ENCODE measurements at regions not wholly inside any gene's neighbourhood (a gene's known extent, or its start where the extent isn't known, plus 50 kb on each side); places are given as distances from the start of the nearest gene placed in this dataset.

- no peak for DNase-seq
Observed at GRCh38 chr4:124017185-124017785, 620.7 kb downstream of the SPRY1 start.

GRCh38 chr4:124018383-124019317 lies 622.1 kb downstream of the SPRY1 start:
- no peak for DNase-seq

DNA sequence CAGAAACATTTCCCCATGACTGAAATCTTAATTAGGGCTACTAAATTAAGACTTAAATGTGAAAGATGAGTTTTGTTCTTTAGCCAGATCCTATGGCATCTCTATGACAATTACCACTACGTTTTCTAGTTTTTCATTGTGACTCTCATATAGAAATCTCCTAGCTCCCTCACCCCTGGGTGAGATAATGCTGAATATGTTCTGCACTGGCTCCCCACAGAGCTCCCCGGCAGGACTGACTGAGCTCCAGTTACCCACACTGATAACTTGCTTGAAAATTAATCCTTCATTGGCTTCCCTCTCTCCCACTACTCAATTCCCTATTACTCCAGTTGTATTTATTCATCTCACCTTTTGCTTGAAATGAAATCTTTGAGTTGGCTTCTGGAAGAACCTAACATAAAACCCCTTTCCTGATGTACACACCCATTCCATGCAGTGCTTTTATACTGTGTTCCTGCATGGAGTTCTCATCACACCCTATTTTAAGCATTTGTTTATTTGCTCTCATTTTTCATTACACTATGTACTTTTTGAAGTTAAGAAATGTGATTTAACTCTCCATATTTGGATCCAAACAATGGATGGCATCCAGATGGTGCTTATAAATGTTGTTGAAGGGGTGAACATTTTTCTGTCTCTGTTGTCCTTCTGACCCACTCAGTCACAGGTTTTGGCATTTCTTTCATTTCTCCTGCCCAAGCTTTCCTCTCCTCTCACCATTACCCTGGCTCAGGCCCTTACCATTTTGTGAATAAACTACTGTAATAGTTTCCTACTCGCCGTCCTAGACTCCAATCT lies 623.4 kb downstream of the SPRY1 start:
- no peak for DNase-seq

GRCh38 chr4:124025000-124025399 lies 628.4 kb downstream of the SPRY1 start:
- DNase-seq: no peak

DNA sequence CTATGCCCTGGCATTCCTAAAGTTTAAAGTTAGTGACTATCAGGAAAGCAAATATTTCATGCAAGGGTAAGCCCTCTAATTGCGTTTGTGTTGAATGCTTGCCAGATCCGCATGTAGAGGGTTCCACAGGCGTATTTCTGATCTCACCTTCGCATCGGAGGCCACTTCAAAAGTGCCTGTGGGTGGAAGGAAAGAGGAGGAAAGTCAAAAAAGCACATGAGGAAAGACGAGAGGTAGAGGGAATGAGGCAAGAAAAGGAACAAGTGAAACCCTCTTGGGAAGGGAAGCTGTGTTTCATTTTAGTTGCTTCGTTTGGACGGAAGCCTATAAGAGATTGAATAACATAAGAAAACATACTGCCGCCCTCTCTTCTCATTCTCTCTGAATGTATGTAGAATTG lies 628.8 kb downstream of the SPRY1 start:
- no peak for DNase-seq

DNA sequence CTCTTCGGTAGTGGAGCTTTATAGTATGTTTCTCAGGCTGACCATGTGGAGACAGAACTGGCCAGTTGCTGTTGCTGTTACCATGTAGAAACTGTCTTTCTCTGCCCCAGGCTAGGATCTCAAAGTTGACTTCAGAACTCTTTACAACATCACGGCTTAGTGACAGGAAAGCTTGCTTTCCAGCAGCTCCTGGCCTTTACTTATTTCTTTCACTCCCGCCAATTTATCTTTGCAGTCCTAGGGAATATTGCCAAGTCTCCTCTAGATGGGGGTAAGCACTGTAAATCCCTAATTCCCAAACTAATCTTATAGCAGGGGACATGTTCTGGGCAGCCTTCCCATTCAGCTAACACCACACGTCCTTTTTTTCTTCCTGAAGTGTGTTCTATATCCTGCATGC lies 631.6 kb downstream of the SPRY1 start:
- no peak for DNase-seq

GRCh38 chr4:124030147-124030546 lies 633.6 kb downstream of the SPRY1 start:
- DNase-seq: peak in 1 of 2 experiments; percentile 51

DNA sequence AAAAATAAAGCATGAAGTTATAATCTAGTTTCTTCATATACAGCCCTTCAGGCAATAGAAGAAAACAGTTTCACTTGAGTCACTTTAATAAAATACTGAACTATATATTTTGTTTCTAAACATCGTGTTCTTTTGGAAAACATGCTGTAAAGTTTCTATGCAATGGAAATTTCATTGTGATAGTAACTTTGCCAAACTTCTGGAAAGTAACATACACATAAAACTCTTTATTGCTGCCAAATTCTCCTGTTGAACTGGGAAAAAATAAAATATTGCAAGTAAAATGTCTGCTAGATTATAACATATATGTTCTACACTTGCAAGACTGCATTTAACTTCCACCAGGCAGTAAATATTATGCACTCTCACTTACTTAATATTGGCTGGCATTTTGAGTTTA lies 635.4 kb downstream of the SPRY1 start:
- DNase-seq: no peak

- DNase-seq: no peak
Observed at GRCh38 chr4:124035364-124036041, 638.9 kb downstream of the SPRY1 start.

DNA sequence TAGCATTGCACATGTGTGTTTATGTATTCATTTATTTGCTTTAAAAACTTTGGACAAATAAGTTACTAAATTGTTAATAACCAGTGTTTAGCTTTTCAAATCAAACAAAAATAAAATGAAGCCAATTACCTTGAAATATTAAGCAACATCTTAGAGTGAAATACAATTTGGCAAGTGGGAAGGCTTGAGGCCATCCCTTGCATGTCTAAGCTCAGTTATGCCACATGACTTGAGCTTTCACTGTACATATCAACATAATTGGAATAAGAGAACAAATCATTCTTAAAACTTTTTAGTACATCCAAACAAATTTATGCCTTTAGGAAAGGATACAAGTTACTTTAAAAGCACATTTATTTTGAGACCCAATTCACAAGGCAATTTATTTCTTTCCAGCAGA lies 640.6 kb downstream of the SPRY1 start:
- no peak for DNase-seq

GRCh38 chr4:124044330-124044729 lies 647.7 kb downstream of the SPRY1 start:
- DNase-seq: no peak

GRCh38 chr4:124044867-124045266 lies 648.3 kb downstream of the SPRY1 start:
- DNase-seq: no peak

GRCh38 chr4:124046190-124046589 lies 649.6 kb downstream of the SPRY1 start:
- DNase-seq: no peak

- no peak for DNase-seq
Observed at GRCh38 chr4:124053872-124054538, 657.4 kb downstream of the SPRY1 start.

- DNase-seq: no peak
Observed at GRCh38 chr4:124055336-124055735, 657.2 kb downstream of the ANKRD50 start.

DNA sequence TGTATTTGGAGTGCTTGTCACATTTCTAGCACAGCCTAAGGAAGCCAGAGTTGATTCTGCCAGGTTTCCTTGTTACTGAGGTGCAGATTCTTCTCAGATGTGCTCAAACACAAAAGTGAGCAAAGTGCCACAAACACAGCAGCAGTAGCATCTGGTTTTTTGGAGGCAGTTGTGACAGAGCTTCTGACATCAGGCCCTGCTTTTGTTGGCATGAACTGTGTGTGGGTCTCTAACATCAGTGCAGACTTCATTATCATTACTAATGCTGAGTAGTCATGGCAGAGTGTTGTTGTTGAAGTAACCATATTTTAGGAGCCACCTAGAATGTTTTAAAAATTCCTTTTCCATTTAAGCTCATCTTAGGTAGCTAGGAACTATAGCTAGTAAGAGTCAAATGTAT lies 656.6 kb downstream of the ANKRD50 start:
- DNase-seq: no peak

GRCh38 chr4:124060261-124060918 lies 652.1 kb downstream of the ANKRD50 start:
- no peak for DNase-seq

GRCh38 chr4:124061413-124061812 lies 651.1 kb downstream of the ANKRD50 start:
- DNase-seq: no peak

- no peak for DNase-seq
Observed at GRCh38 chr4:124065422-124065821, 647.1 kb downstream of the ANKRD50 start.

DNA sequence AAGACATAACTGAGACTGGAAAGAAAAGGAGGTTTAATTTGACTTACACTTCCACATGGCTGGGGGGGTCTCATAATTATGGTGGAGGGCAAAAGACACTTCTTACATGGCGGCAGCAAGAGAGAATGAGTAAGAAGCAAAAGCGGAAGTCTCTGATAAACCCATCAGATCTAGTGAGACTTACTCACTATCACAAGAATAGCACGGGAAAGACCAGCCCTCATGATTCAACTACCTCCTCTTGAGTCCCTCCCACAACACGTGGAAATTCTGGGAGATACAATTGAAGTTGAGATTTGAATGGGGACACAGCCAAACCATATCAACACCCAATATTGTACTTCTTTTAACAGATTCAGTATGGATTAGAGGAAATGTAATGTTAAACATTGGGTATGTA lies 646.6 kb downstream of the ANKRD50 start:
- no peak for DNase-seq

GRCh38 chr4:124066595-124066994 lies 645.9 kb downstream of the ANKRD50 start:
- no peak for DNase-seq

- DNase-seq: no peak
Observed at GRCh38 chr4:124067046-124067445, 645.5 kb downstream of the ANKRD50 start.
